HEK293 (cell line): ENCODE measurements at regions not wholly inside any gene's neighbourhood (a gene's known extent, or its start where the extent isn't known, plus 50 kb on each side); places are given as distances from the start of the nearest gene placed in this dataset.

Source experiments
- CTCF ChIA-PET: fragments of 350-600 bp; formaldehyde crosslinking; extraction: SDS; loops from one replicate; lab custom pipeline; 2021; ENCODE audit warnings: antibody characterized with exemption; lab: Yijun Ruan, JAX
- POLR2A ChIA-PET: fragments of 300-600 bp; formaldehyde crosslinking; extraction: SDS; loops from one replicate; lab custom pipeline; 2020; ENCODE audit warnings: antibody characterized with exemption, inconsistent platforms; lab: Yijun Ruan, JAX
- H3K27ac ChIP-seq: fragments of 200-500 bp; sonication (Bioruptor generic); 2 replicates; pipeline ENCODE4 v1.5.1; 2014; ENCODE audit warnings: low read depth, low read length, control low read depth, inconsistent platforms; ENCODE audit errors: extremely low read depth
- H3K36me3 ChIP-seq, 2 experiments: fragments of 200-500 bp in 1 of 2; sonication (Bioruptor generic) in 1 of 2; 1 replicate in 1 of 2; 2 replicates in 1 of 2; pipeline ENCODE4 v1.5.1; 2014 to 2017; ENCODE audit warnings: inconsistent platforms in 2 of 2, low read length in 2 of 2; ENCODE audit not compliant: control insufficient read depth in 2 of 2, insufficient read depth in 1 of 2
- H3K4me1 ChIP-seq: fragments of 200-500 bp; sonication (Bioruptor generic); 2 replicates; pipeline ENCODE4 v1.5.1; 2014; ENCODE audit warnings: mild to moderate bottlenecking, low read length, inconsistent platforms; ENCODE audit not compliant: control insufficient read depth, insufficient read depth
- H3K4me3 ChIP-seq: 2 replicates; pipeline ENCODE4 v1.5.1; 2011; ENCODE audit warnings: low read depth, mild to moderate bottlenecking, control low read depth, low read length, moderate library complexity
- H3K9me3 ChIP-seq: fragments of 200-500 bp; sonication (Bioruptor generic); 2 replicates; pipeline ENCODE4 v1.5.1; 2014; ENCODE audit warnings: low read depth, low read length, inconsistent platforms; ENCODE audit not compliant: control insufficient read depth, insufficient read depth
- ATF2 ChIP-seq: fragments of 450-650 bp; formaldehyde crosslinking; IDR thresholded peaks from 2 replicates; pipeline ENCODE4 v1.5.1; 2016; ENCODE audit warnings: missing biosample characterization, missing genetic modification characterization, low read depth
- EGR2 ChIP-seq: fragments of 450-650 bp; formaldehyde crosslinking; IDR thresholded peaks from 2 replicates; pipeline ENCODE4 v1.5.1; 2016; ENCODE audit warnings: low read depth, missing biosample characterization, missing genetic modification characterization
- GFI1B ChIP-seq: fragments of 450-650 bp; formaldehyde crosslinking; IDR thresholded peaks from 2 replicates; pipeline ENCODE4 v1.5.1; 2016; ENCODE audit warnings: missing biosample characterization, missing genetic modification characterization
- GLI4 ChIP-seq: fragments of 450-650 bp; formaldehyde crosslinking; IDR thresholded peaks from 2 replicates; pipeline ENCODE4 v1.5.1; 2016; ENCODE audit warnings: missing biosample characterization, missing genetic modification characterization
- PRDM1 ChIP-seq: fragments of 450-650 bp; formaldehyde crosslinking; IDR thresholded peaks from 2 replicates; pipeline ENCODE4; 2016; ENCODE audit warnings: missing biosample characterization, missing genetic modification characterization
- SCRT1 ChIP-seq: fragments of 450-650 bp; formaldehyde crosslinking; IDR thresholded peaks from 2 replicates; pipeline ENCODE4 v1.5.1; 2016; ENCODE audit warnings: missing biosample characterization, missing genetic modification characterization, borderline replicate concordance
- ZBTB26 ChIP-seq: fragments of 450-650 bp; formaldehyde crosslinking; optimal IDR thresholded peaks from 2 replicates; pipeline ENCODE3; 2016; ENCODE audit warnings: missing biosample characterization, mild to moderate bottlenecking, missing genetic modification characterization
- ZBTB48 ChIP-seq: fragments of 450-650 bp; formaldehyde crosslinking; IDR thresholded peaks from 2 replicates; pipeline ENCODE4 v1.5.1; 2016; ENCODE audit warnings: missing biosample characterization, missing genetic modification characterization
- ZBTB49 ChIP-seq: fragments of 450-650 bp; formaldehyde crosslinking; IDR thresholded peaks from 2 replicates; pipeline ENCODE4 v1.5.1; 2016; ENCODE audit warnings: missing biosample characterization, missing genetic modification characterization, low read depth
- ZNF155 ChIP-seq: fragments of 450-650 bp; formaldehyde crosslinking; IDR thresholded peaks from 2 replicates; pipeline ENCODE4 v1.5.1; 2016; ENCODE audit warnings: missing biosample characterization, missing genetic modification characterization
- ZNF239 ChIP-seq: fragments of 450-650 bp; formaldehyde crosslinking; IDR thresholded peaks from 2 replicates; pipeline ENCODE4 v1.5.1; 2016; ENCODE audit warnings: missing biosample characterization, missing genetic modification characterization
- ZNF37A ChIP-seq: fragments of 450-650 bp; IDR thresholded peaks from 2 replicates; pipeline ENCODE4 v1.5.1; 2018; ENCODE audit warnings: missing biosample characterization, missing genetic modification characterization
- ZNF426 ChIP-seq: fragments of 450-650 bp; formaldehyde crosslinking; IDR thresholded peaks from 2 replicates; pipeline ENCODE4 v1.5.1; 2017; ENCODE audit warnings: missing biosample characterization, missing genetic modification characterization, mild to moderate bottlenecking, inconsistent platforms, moderate library complexity
- ZNF544 ChIP-seq: fragments of 450-650 bp; formaldehyde crosslinking; IDR thresholded peaks from 2 replicates; pipeline ENCODE4 v1.5.0; 2017; ENCODE audit warnings: missing biosample characterization, missing genetic modification characterization
- ZNF707 ChIP-seq: fragments of 450-650 bp; formaldehyde crosslinking; IDR thresholded peaks from 2 replicates; pipeline ENCODE4 v1.5.1; 2016; ENCODE audit warnings: missing biosample characterization, missing genetic modification characterization
- ZSCAN23 ChIP-seq: fragments of 450-650 bp; formaldehyde crosslinking; IDR thresholded peaks from 2 replicates; pipeline ENCODE4 v1.5.1; 2016; ENCODE audit warnings: missing biosample characterization, missing genetic modification characterization
- TF ChIP-seq, protein P1 (sequence below): fragments of 450-650 bp; formaldehyde crosslinking; IDR thresholded peaks from 2 replicates; pipeline ENCODE4 v1.5.1; 2016; ENCODE audit warnings: missing biosample characterization, missing genetic modification characterization

- TF ChIP-seq ZBTB26 (tag by site-specific recombination) (no peak), SCRT1 (tag by site-specific recombination) (0 out of 2 replicates have a peak, but pooled peaks have one; percentile 10)
- no peak overlapping the region for H3K27ac ChIP-seq
- H3K4me3 ChIP-seq, result no peak overlapping the region
- ChIA-PET POLR2A (no interaction called here), CTCF (no interaction called here)
- no peaks in the 10 kb centered on the region for H3K36me3 ChIP-seq
- H3K4me1 ChIP-seq, result no peaks in the 10 kb centered on the region
- H3K9me3 ChIP-seq, result no peaks in the 10 kb centered on the region
Measured at GRCh38 chr2:459931-460330, 172.0 kb upstream of the ALKAL2 start.

DNA sequence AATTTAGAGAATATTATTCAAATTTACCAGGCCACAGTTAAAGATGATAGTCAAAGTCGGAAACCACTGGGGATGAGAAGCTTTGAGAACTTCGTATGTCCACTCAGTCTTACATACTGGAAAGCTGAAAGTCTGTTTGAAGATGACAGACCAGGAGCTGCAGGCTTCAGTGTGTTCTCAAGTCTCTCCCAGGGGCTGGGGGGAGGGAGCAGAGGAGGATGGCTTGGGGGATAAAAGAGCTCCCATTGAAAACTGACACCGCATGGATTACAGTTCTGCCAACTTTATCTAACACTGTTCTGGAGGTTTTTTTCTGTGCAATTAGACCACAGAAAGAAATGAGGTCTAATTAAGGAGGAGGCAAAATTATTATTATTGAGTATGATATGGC, 170.5 kb upstream of the ALKAL2 start:
- no peaks in the 10 kb centered on the region for H3K4me1 ChIP-seq
- CTCF ChIA-PET, result no interaction called here
- POLR2A ChIA-PET, result no interaction called here
- H3K36me3 ChIP-seq, result no peaks in the 10 kb centered on the region
- TF ChIP-seq ZBTB49 (no peak), GLI4 (tag by site-specific recombination) (no peak), ZNF239 (tag by site-specific recombination) (no peak), EGR2 (tag by site-specific recombination) (no peak), ZBTB26 (tag by site-specific recombination) (no peak), ZNF707 (tag by site-specific recombination) (no peak), ZNF544 (tag by site-specific recombination) (no peak), ATF2 (tag by site-specific recombination) (no peak), ZBTB48 (tag by site-specific recombination) (no peak), ZNF155 (tag by site-specific recombination) (no peak), ZNF37A (no peak), PRDM1 (no peak), GFI1B (tag by site-specific recombination) (no peak), ZSCAN23 (tag by site-specific recombination) (no peak), ZNF426 (no peak)
- TF ChIP-seq, protein P1, sequence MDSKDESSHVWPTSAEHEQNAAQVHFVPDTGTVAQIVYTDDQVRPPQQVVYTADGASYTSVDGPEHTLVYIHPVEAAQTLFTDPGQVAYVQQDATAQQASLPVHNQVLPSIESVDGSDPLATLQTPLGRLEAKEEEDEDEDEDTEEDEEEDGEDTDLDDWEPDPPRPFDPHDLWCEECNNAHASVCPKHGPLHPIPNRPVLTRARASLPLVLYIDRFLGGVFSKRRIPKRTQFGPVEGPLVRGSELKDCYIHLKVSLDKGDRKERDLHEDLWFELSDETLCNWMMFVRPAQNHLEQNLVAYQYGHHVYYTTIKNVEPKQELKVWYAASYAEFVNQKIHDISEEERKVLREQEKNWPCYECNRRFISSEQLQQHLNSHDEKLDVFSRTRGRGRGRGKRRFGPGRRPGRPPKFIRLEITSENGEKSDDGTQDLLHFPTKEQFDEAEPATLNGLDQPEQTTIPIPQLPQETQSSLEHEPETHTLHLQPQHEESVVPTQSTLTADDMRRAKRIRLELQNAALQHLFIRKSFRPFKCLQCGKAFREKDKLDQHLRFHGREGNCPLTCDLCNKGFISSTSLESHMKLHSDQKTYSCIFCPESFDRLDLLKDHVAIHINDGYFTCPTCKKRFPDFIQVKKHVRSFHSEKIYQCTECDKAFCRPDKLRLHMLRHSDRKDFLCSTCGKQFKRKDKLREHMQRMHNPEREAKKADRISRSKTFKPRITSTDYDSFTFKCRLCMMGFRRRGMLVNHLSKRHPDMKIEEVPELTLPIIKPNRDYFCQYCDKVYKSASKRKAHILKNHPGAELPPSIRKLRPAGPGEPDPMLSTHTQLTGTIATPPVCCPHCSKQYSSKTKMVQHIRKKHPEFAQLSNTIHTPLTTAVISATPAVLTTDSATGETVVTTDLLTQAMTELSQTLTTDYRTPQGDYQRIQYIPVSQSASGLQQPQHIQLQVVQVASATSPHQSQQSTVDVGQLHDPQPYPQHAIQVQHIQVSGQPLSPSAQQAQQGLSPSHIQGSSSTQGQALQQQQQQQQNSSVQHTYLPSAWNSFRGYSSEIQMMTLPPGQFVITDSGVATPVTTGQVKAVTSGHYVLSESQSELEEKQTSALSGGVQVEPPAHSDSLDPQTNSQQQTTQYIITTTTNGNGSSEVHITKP, result no peak
- H3K9me3 ChIP-seq, result no peaks in the 10 kb centered on the region
- H3K4me3 ChIP-seq, result no peak overlapping the region
- no peak overlapping the region for H3K27ac ChIP-seq
